Neutrophil (primary cell): ENCODE measurements at regions not wholly inside any gene's neighbourhood (a gene's known extent, or its start where the extent isn't known, plus 50 kb on each side); places are given as distances from the start of the nearest gene placed in this dataset.
"Not testable (repeated sequence)": the region's sequence is repeated elsewhere in the genome, so short reads cannot be mapped to it uniquely, and the experiment has no call there.

Experiments used
- H3K27ac ChIP-seq: fragments of 200-600 bp; sonication (generic); 2 replicates; pipeline ENCODE4 v1.5.1; 2016; ENCODE audit warnings: mild to moderate bottlenecking, moderate library complexity
- H3K27me3 ChIP-seq: fragments of 200-600 bp; sonication (generic); 2 replicates; pipeline ENCODE4 v1.6.0; 2016; ENCODE audit warnings: mild to moderate bottlenecking
- H3K36me3 ChIP-seq: fragments of 200-600 bp; sonication (generic); 2 replicates; pipeline ENCODE4 v1.5.1; 2017
- H3K4me1 ChIP-seq, 2 experiments: fragments of 200-600 bp in 1 of 2; sonication (generic) in 1 of 2; 1 replicate in 1 of 2; 2 replicates in 1 of 2; pipeline versions ENCODE4 v1.5.1 to v1.6.1; 2013 to 2016; ENCODE audit warnings: low read depth in 1 of 2, low read length in 1 of 2, mild to moderate bottlenecking in 1 of 2, moderate library complexity in 1 of 2; ENCODE audit not compliant: control insufficient read depth in 1 of 2, insufficient read depth in 1 of 2
- H3K4me3 ChIP-seq, 2 experiments: fragments of 200-600 bp in 1 of 2; sonication (generic) in 1 of 2; 1 replicate in 1 of 2; 2 replicates in 1 of 2; pipeline ENCODE4 v1.5.1; 2013 to 2016; ENCODE audit warnings: low read depth in 1 of 2, low read length in 1 of 2, mild to moderate bottlenecking in 1 of 2, moderate library complexity in 1 of 2
- H3K9me3 ChIP-seq: fragments of 200-600 bp; sonication (generic); 2 replicates; pipeline ENCODE4 v1.5.1; 2016
- TF ChIP-seq, protein P1 (sequence below): fragments of 200-600 bp; sonication (generic); IDR thresholded peaks from 2 replicates; pipeline ENCODE4 v1.5.1; 2016; ENCODE audit warnings: antibody characterized with exemption

GRCh38 chr6:8819446-8819845 lies 384.1 kb upstream of the SLC35B3 start:
- no peaks in the 10 kb centered on the region for H3K27me3 ChIP-seq
- TF ChIP-seq, protein P1, sequence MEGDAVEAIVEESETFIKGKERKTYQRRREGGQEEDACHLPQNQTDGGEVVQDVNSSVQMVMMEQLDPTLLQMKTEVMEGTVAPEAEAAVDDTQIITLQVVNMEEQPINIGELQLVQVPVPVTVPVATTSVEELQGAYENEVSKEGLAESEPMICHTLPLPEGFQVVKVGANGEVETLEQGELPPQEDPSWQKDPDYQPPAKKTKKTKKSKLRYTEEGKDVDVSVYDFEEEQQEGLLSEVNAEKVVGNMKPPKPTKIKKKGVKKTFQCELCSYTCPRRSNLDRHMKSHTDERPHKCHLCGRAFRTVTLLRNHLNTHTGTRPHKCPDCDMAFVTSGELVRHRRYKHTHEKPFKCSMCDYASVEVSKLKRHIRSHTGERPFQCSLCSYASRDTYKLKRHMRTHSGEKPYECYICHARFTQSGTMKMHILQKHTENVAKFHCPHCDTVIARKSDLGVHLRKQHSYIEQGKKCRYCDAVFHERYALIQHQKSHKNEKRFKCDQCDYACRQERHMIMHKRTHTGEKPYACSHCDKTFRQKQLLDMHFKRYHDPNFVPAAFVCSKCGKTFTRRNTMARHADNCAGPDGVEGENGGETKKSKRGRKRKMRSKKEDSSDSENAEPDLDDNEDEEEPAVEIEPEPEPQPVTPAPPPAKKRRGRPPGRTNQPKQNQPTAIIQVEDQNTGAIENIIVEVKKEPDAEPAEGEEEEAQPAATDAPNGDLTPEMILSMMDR, result no peak
- no peak overlapping the region for H3K4me3 ChIP-seq
- no peaks in the 10 kb centered on the region for H3K4me1 ChIP-seq
- no peaks in the 10 kb centered on the region for H3K36me3 ChIP-seq
- H3K27ac ChIP-seq, result no peak overlapping the region
- H3K9me3 ChIP-seq, result no peaks in the 10 kb centered on the region

DNA sequence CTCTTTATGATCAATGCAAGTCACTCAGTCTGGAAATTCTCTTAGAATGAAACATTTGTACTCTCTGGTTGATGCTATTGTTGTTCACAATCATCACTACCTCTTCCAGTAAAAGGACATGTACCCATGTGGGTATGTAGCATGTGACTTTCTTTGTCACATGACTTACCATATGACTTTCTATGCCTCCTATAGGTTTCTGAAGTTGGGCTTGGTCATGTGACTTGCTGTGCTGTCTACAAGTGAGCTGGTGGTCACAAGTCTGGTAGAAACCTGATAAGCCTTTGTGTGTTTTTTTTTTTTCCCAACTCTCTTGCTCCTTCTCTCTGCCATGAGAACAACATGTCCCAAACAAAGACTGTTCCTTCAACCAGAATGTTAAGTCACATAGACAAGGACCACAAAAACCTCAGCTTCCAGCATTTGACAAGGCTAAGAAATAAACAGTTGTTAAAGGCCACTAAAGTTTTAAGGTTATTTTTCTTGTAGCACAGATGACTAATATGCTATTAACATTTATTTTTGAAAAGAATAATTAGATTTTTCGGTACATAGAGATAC lies 379.2 kb upstream of the SLC35B3 start:
- H3K4me1 ChIP-seq, result no peaks in the 10 kb centered on the region
- no peaks in the 10 kb centered on the region for H3K9me3 ChIP-seq
- TF ChIP-seq, protein P1, result no peak
- no peak overlapping the region for H3K27ac ChIP-seq
- no peak overlapping the region for H3K4me3 ChIP-seq
- no peaks in the 10 kb centered on the region for H3K36me3 ChIP-seq
- no peaks in the 10 kb centered on the region for H3K27me3 ChIP-seq

- no peak overlapping the region for H3K27ac ChIP-seq
- no peaks in the 10 kb centered on the region for H3K9me3 ChIP-seq
- TF ChIP-seq, protein P1, result no peak
- H3K36me3 ChIP-seq, result no peaks in the 10 kb centered on the region
- H3K27me3 ChIP-seq, result no peaks in the 10 kb centered on the region
- H3K4me3 ChIP-seq, result no peak overlapping the region
- H3K4me1 ChIP-seq, result no peaks in the 10 kb centered on the region
These were observed 375.0 kb upstream of the SLC35B3 start for GRCh38 chr6:8810325-8810724.

DNA sequence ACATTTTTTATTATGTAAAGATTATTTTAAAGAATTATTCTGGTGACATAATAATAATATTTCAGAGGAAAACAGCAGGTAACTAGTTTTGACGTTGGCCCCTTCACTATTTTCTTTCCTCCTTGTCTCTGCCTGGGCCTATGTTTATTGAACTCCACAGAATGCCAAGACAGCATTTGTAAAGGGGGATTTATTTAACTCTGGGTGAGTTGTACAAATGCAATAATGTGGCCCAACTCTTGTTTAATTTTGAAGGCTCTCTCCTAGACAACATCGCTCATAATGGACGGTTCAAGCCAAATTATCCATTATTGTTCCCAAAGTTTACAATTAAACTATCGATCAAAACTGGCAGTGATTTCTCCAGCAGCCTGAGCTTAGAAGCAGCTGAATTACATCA lies 374.3 kb upstream of the SLC35B3 start:
- Histone ChIP-seq H3K9me3 (no peaks in the 10 kb centered on the region), H3K27ac (no peak overlapping the region), H3K36me3 (no peaks in the 10 kb centered on the region), H3K4me3 (no peak overlapping the region), H3K4me1 (no peaks in the 10 kb centered on the region), H3K27me3 (no peaks in the 10 kb centered on the region)
- TF ChIP-seq, protein P1, result no peak

- TF ChIP-seq, protein P1, result no peak
- Histone ChIP-seq H3K36me3 (no peaks in the 10 kb centered on the region), H3K27ac (no peak overlapping the region)
These were observed 367.9 kb upstream of the SLC35B3 start for GRCh38 chr6:8803181-8803760.

GRCh38 chr6:8802397-8802796 lies 367.1 kb upstream of the SLC35B3 start:
- not testable (repeated sequence) for H3K4me3 ChIP-seq, H3K36me3 ChIP-seq, H3K27me3 ChIP-seq, H3K9me3 ChIP-seq, H3K27ac ChIP-seq, H3K4me1 ChIP-seq

More at GRCh38 chr6:8803181-8803760, 367.9 kb upstream of the SLC35B3 start:
- H3K4me1 ChIP-seq, result no peaks in the 10 kb centered on the region
- no peak overlapping the region for H3K4me3 ChIP-seq
- no peaks in the 10 kb centered on the region for H3K27me3 ChIP-seq
- H3K9me3 ChIP-seq, result no peaks in the 10 kb centered on the region
